Endothelial cell of umbilical vein (primary cell): ENCODE measurements at regions not wholly inside any gene's neighbourhood (a gene's known extent, or its start where the extent isn't known, plus 50 kb on each side); places are given as distances from the start of the nearest gene placed in this dataset.

Source experiments
- BruUV-seq: library from RNA; stranded (reverse); fragments of 400-500 nt; replicated peaks from 2 replicates; lab custom pipeline; 2021; lab: Mats Ljungman, UMichigan
- CTCF ChIA-PET: fragments of 300-600, 350-600 bp; sonication (Branson Sonifier 250); formaldehyde crosslinking; loops from one replicate; lab custom pipeline; 2021; ENCODE audit warnings: antibody characterized with exemption, inconsistent platforms; lab: Charles Lee
- POLR2A ChIA-PET: fragments of 300-600, 350-600 bp; sonication (Branson Sonifier 250); formaldehyde crosslinking; loops from one replicate; lab custom pipeline; 2021; ENCODE audit warnings: antibody characterized with exemption, inconsistent platforms; lab: Charles Lee
- DNase-seq: peaks from one replicate; pipeline ENCODE4 v3.0.0-alpha.2; 2011; ENCODE audit warnings: low read depth, low spot score
- FAIRE-seq: peaks from 2 replicates; lab custom pipeline; 2011; peaks lifted over from hg19 to GRCh38; lab: Jason Lieb, UNC
- H2AFZ ChIP-seq: 2 replicates; pipeline ENCODE4 v1.6.0; 2012; ENCODE audit warnings: low read depth, low read length, control low read depth, inconsistent platforms
- H3K27ac ChIP-seq: 2 replicates; pipeline ENCODE4 v1.5.1; 2011; ENCODE audit warnings: low read depth, mild to moderate bottlenecking, control low read depth, low read length, moderate library complexity; ENCODE audit not compliant: insufficient read depth
- H3K27me3 ChIP-seq, 2 experiments: 2 replicates each; pipeline versions ENCODE4 v1.6.0 to v1.6.1; 2011; ENCODE audit warnings: low read length in 2 of 2, mixed read lengths in 1 of 2; ENCODE audit not compliant: control insufficient read depth in 2 of 2, insufficient read depth in 2 of 2
- H3K36me3 ChIP-seq, 2 experiments: 2 replicates in 1 of 2; 3 replicates in 1 of 2; pipeline ENCODE4 v1.5.1; 2011; ENCODE audit warnings: low read length in 2 of 2, mild to moderate bottlenecking in 1 of 2, moderate library complexity in 1 of 2; ENCODE audit not compliant: control insufficient read depth in 2 of 2, insufficient read depth in 2 of 2; ENCODE audit errors: extremely low read depth in 1 of 2
- H3K4me1 ChIP-seq: 3 replicates; pipeline ENCODE4 v1.5.1; 2011; ENCODE audit warnings: mild to moderate bottlenecking, low read length; ENCODE audit not compliant: control insufficient read depth, insufficient read depth; ENCODE audit errors: extremely low read depth
- H3K4me2 ChIP-seq: 2 replicates; pipeline ENCODE4 v1.6.1; 2011; ENCODE audit warnings: low read length, control low read depth, mixed read lengths; ENCODE audit not compliant: insufficient read depth
- H3K4me3 ChIP-seq, 3 experiments: fragments of 200-600 bp in 1 of 3; sonication (generic), shearing (Covaris generic) in 1 of 3; replicated peaks in 1 of 3; 2 replicates each; pipeline ENCODE4 v1.5.1; 2011 to 2016; ENCODE audit warnings: control low read depth in 3 of 3, low read length in 3 of 3, mild to moderate bottlenecking in 2 of 3, inconsistent platforms in 1 of 3, low read depth in 1 of 3, moderate library complexity in 1 of 3; ENCODE audit not compliant: insufficient read depth in 1 of 3
- H3K79me2 ChIP-seq: 2 replicates; pipeline ENCODE4 v1.6.0; 2012; ENCODE audit warnings: low read length, inconsistent platforms; ENCODE audit not compliant: control insufficient read depth, insufficient read depth
- H3K9ac ChIP-seq: replicated peaks from 2 replicates; pipeline ENCODE3; 2011; ENCODE audit warnings: low read length, control low read depth; ENCODE audit not compliant: insufficient read depth; ENCODE audit errors: extremely low read depth
- H3K9me1 ChIP-seq: replicated peaks from 3 replicates; pipeline ENCODE4 v1.6.0; 2011; ENCODE audit warnings: mild to moderate bottlenecking, low read length; ENCODE audit not compliant: control insufficient read depth, insufficient read depth; ENCODE audit errors: extremely low read depth
- H3K9me3 ChIP-seq: replicated peaks from 2 replicates; pipeline ENCODE4 v1.5.1; 2012; ENCODE audit warnings: low read length, inconsistent platforms; ENCODE audit not compliant: control insufficient read depth, insufficient read depth
- H4K20me1 ChIP-seq: replicated peaks from 2 replicates; pipeline ENCODE3; 2011; ENCODE audit warnings: mild to moderate bottlenecking, low read length; ENCODE audit not compliant: control insufficient read depth, insufficient read depth; ENCODE audit errors: extremely low read depth
- CTCF ChIP-seq, 2 donors: IDR thresholded peaks; 1 replicate in 1 of 2; 2 replicates in 1 of 2; pipeline ENCODE4 v1.5.1; 2011; ENCODE audit warnings: low read length in 2 of 2, mild to moderate bottlenecking in 2 of 2, moderate library complexity in 2 of 2, control low read depth in 1 of 2, inconsistent platforms in 1 of 2, low read depth in 1 of 2; ENCODE audit not compliant: insufficient read depth in 1 of 2; ENCODE audit errors: extremely low read depth in 1 of 2
- EZH2 ChIP-seq: IDR thresholded peaks from 2 replicates; pipeline ENCODE4 v1.6.1; 2012; ENCODE audit warnings: borderline replicate concordance, low read depth, mild to moderate bottlenecking, moderate library complexity, low read length, inconsistent platforms; ENCODE audit not compliant: severe bottlenecking
- FOS ChIP-seq: IDR thresholded peaks from 2 replicates; pipeline ENCODE4 v1.6.1; 2011; ENCODE audit warnings: mild to moderate bottlenecking, low read length, moderate library complexity, borderline replicate concordance; ENCODE audit not compliant: insufficient read depth
- GATA2 ChIP-seq: IDR thresholded peaks from 2 replicates; pipeline ENCODE4 v1.7.0; 2011; ENCODE audit warnings: low read depth, mild to moderate bottlenecking, moderate library complexity, mixed read lengths, low read length; ENCODE audit not compliant: insufficient read length, insufficient read depth
- JUN ChIP-seq: IDR thresholded peaks from 2 replicates; pipeline ENCODE4 v1.6.1; 2011; ENCODE audit warnings: borderline replicate concordance, low read depth; ENCODE audit not compliant: insufficient read length, insufficient read depth
- MAX ChIP-seq: IDR thresholded peaks from 2 replicates; pipeline ENCODE4 v1.6.1; 2011; ENCODE audit not compliant: insufficient read depth, insufficient read length
- MYC ChIP-seq: IDR thresholded peaks from one replicate; pipeline ENCODE4 v1.6.1; 2011; ENCODE audit warnings: mild to moderate bottlenecking, low read depth, low read length
- POLR2A ChIP-seq: IDR thresholded peaks from 2 replicates; pipeline ENCODE4 v1.6.1; 2012; ENCODE audit warnings: low read depth, mild to moderate bottlenecking, control low read depth, low read length
- POLR2AphosphoS5 ChIP-seq: IDR thresholded peaks from 2 replicates; pipeline ENCODE4 v1.6.1; 2012; ENCODE audit warnings: low read depth, mild to moderate bottlenecking, control low read depth, low read length, moderate library complexity; ENCODE audit not compliant: insufficient read depth
- dilution Hi-C: fragments of 300-500 bp; cut with MboI; formaldehyde crosslinking; loops from one replicate; pipeline ENCODE4 v1.15.0; 2019; ENCODE audit warnings: low sequenced_read_pairs; ENCODE audit not compliant: extremely low pct_ligation_motif_present
- intact Hi-C: fragments of 100-400 bp; cut with micrococcal nuclease; formaldehyde crosslinking; loops from one replicate; pipeline ENCODE4 v1.10.0; 2022

- H3K36me3 ChIP-seq = no peaks in the 10 kb centered on the region
- ChIA-PET POLR2A (no interaction called here), CTCF (interaction anchor here (1.2 to 2.6 kb wide), 3 partner anchors 8 to 540 kb away, joined by 3 to 10 read pairs (median 6); no protein-coding TSS in a partner anchor)
- H3K4me1 ChIP-seq = no peaks in the 10 kb centered on the region
- no peak overlapping the region for H3K9ac ChIP-seq
- H3K4me3 ChIP-seq = no peak overlapping the region
- BruUV-seq = no TSS peak
- no peaks in the 10 kb centered on the region for H3K79me2 ChIP-seq
- intact Hi-C loops (no loop called here), dilution Hi-C loops (no loop called here)
- no peak overlapping the region for H3K27ac ChIP-seq
- no peaks in the 10 kb centered on the region for H4K20me1 ChIP-seq
- DNase-seq (no peak), FAIRE-seq (no peak)
- no peaks in the 10 kb centered on the region for H3K9me1 ChIP-seq
- H2AFZ ChIP-seq = no peak overlapping the region
- H3K4me2 ChIP-seq = no peak overlapping the region
- H3K9me3 ChIP-seq = no peaks in the 10 kb centered on the region
- peaks cover 0 to 5% of the 10 kb centered on the region in 2 experiments for H3K27me3 ChIP-seq
- no peak for TF ChIP-seq MYC
- no peak for TF ChIP-seq POLR2A
Observed at GRCh38 chr2:234577191-234577590, 80.3 kb upstream of the ARL4C start.

GRCh38 chr2:234571620-234572407 is 74.9 kb upstream of the ARL4C start:
- H3K9ac ChIP-seq = no peak overlapping the region

More at GRCh38 chr2:234571620-234572407, 74.9 kb upstream of the ARL4C start:
- H3K4me1 ChIP-seq = no peaks in the 10 kb centered on the region
- H3K4me3 ChIP-seq = no peak overlapping the region
- no peak for FAIRE-seq
- H3K4me2 ChIP-seq = no peak overlapping the region
- no peak overlapping the region for H2AFZ ChIP-seq
- H4K20me1 ChIP-seq = no peaks in the 10 kb centered on the region
- no TSS peak for BruUV-seq
- CTCF ChIA-PET = interaction anchor here (1.3 kb wide), 1 partner anchor 545 kb away, joined by 4 read pairs; no protein-coding TSS in a partner anchor
- no peak for DNase-seq
- intact Hi-C loops (no loop called here), dilution Hi-C loops (loop anchor here (25.0 kb wide), 1 partner anchor 540 kb away; no protein-coding TSS in a partner anchor)
- no peak overlapping the region for H3K27ac ChIP-seq
- no peaks in the 10 kb centered on the region for H3K79me2 ChIP-seq
- TF ChIP-seq MAX = no peak
- TF ChIP-seq EZH2 = no peak
- TF ChIP-seq CTCF (IDR thresholded peaks at IDR 0.05; ENCODE audit: extremely low read depth in 1 of 2, insufficient read depth in 1 of 2, low read depth in 1 of 2, low read length in 2 of 2) = no peak
- TF ChIP-seq POLR2A = no peak
- no peak for TF ChIP-seq POLR2AphosphoS5
- TF ChIP-seq JUN = no peak
- TF ChIP-seq MYC = no peak
- no peak for TF ChIP-seq FOS
- no peak for TF ChIP-seq GATA2
- H3K36me3 ChIP-seq = no peaks in the 10 kb centered on the region
- POLR2A ChIA-PET = no interaction called here
- H3K9me1 ChIP-seq = no peaks in the 10 kb centered on the region
- no peaks in the 10 kb centered on the region for H3K9me3 ChIP-seq
- peaks cover 5 to 6% of the 10 kb centered on the region in 2 experiments for H3K27me3 ChIP-seq
